ENCODE measurements at regions not wholly inside any gene's neighbourhood (a gene's known extent, or its start where the extent isn't known, plus 50 kb on each side); places are given as distances from the start of the nearest gene placed in this dataset.

DNA sequence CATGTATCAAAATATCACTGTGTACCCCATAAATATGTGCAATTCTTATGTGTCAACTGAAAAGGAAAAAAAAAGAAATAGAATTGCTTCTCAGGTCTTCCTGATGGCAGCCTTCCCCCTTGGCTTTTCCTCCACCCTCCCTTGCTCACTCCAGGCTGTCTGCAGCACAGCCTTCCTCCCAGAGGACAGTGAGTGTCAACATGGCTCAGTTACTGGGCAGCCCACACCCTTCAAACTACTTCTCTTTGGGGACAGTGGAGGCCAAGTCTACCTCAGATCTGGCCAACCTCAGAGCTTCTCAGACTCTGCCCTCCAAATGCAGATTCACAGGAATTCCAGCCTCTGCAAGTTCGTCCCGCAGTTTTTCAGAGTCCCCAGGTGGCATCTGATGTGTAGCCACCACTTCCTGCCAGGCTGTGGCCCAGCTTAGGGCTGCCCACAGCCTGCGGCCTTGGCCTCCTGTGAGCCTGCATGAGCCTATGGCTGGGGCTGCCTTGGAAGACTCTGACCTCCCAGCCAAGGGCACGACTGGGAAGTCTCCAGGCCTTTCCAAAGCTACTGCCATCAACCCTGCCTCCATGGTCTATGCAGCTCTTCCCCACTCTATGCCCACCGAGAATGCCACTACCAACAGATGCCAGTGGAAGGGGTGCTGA is 148.0 kb upstream of the PWP1 start:
- Mint-ChIP-seq H3K27ac (peak overlapping the region; percentile 15), H3K9me3 (peaks cover 8 to 21% of the 10 kb centered on the region in 2 donors), H3K36me3 (no peaks in the 10 kb centered on the region), H3K4me1 (peaks cover 3 to 15% of the 10 kb centered on the region in 2 donors), H3K4me3 (no peak overlapping the region), H3K27me3 (no peaks in the 10 kb centered on the region)
- no peak for DNase-seq
- ATAC-seq (replicated peaks): no peak

- H3K4me1 Mint-ChIP-seq: peaks cover 2 to 5% of the 10 kb centered on the region in 2 donors
- H3K9me3 Mint-ChIP-seq: peaks cover 4 to 14% of the 10 kb centered on the region in 2 donors
- H3K4me3 Mint-ChIP-seq: no peak overlapping the region
- H3K27ac Mint-ChIP-seq: no peak overlapping the region
- DNase-seq: no peak
- H3K27me3 Mint-ChIP-seq: no peaks in the 10 kb centered on the region
- no peak for ATAC-seq (replicated peaks)
- H3K36me3 Mint-ChIP-seq: no peaks in the 10 kb centered on the region
Measured at GRCh38 chr12:107539196-107539939, 146.2 kb upstream of the PWP1 start.

DNA sequence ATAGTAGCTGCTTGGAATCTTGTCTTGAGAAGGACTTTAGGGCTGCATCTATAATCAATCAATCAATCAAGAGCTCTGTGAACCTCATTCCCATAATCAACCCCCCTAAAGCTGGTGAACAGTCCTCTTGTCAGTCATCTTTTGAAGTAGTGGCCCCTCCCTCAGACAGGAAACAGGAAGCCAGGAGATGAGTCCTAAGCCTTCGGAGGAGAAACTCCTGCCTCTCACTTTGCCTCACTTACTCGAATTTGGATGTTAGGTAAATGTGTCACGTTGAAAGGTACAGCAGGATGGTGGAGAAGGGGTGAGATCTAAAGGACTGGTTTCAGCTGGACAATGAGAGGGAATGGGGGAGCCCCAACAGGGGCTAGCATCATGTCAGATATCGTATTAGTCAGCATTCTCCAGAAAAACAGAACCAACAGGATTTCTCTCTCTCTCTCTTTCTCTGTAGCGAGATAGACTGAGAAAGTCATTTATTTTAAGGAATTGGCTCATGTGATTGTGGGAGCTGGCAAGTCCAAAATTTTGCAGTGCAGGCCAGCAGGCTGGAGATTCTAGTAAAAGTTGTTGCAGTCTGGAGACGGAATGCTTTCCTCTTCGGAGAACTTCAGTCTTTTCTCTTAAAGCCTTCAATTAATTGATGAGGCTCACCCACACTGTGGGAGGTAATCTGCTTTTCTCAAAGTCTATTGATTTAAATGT is 144.4 kb upstream of the PWP1 start:
- Mint-ChIP-seq H3K27me3 (no peaks in the 10 kb centered on the region), H3K36me3 (no peaks in the 10 kb centered on the region), H3K27ac (no peak overlapping the region), H3K9me3 (peaks cover 1 to 10% of the 10 kb centered on the region in 2 donors), H3K4me3 (no peak overlapping the region), H3K4me1 (peaks cover 2 to 5% of the 10 kb centered on the region in 2 donors)
- DNase-seq: no peak
- no peak for ATAC-seq (replicated peaks)

GRCh38 chr12:107543416-107543815 is 142.2 kb upstream of the PWP1 start:
- Mint-ChIP-seq H3K27ac (no peak overlapping the region), H3K4me3 (no peak overlapping the region), H3K27me3 (no peaks in the 10 kb centered on the region), H3K4me1 (peaks cover 6 to 8% of the 10 kb centered on the region in 2 donors), H3K36me3 (peaks cover 0 to 3% of the 10 kb centered on the region in 2 donors), H3K9me3 (peaks cover 3 to 22% of the 10 kb centered on the region in 2 donors)
- DNase-seq (no peak), ATAC-seq (replicated peaks) (no peak)

- Mint-ChIP-seq H3K36me3 (peaks cover 0 to 3% of the 10 kb centered on the region in 2 donors), H3K9me3 (peaks cover 3 to 22% of the 10 kb centered on the region in 2 donors), H3K4me3 (no peak overlapping the region), H3K27me3 (no peaks in the 10 kb centered on the region), H3K4me1 (peaks cover 6 to 8% of the 10 kb centered on the region in 2 donors), H3K27ac (no peak overlapping the region)
- DNase-seq (no peak), ATAC-seq (replicated peaks) (no peak)
Measured at GRCh38 chr12:107543841-107544240, 141.8 kb upstream of the PWP1 start.

GRCh38 chr12:107544937-107545336 is 140.7 kb upstream of the PWP1 start:
- DNase-seq: no peak
- Mint-ChIP-seq H3K27ac (no peak overlapping the region), H3K36me3 (peaks cover 0 to 8% of the 10 kb centered on the region in 2 donors), H3K4me1 (peaks cover 6 to 8% of the 10 kb centered on the region in 2 donors), H3K9me3 (peaks cover 8 to 16% of the 10 kb centered on the region in 2 donors), H3K27me3 (no peaks in the 10 kb centered on the region), H3K4me3 (no peak overlapping the region)
- ATAC-seq (replicated peaks): no peak

GRCh38 chr12:107545737-107546353 is 139.8 kb upstream of the PWP1 start:
- no peak overlapping the region for H3K4me3 Mint-ChIP-seq
- H3K36me3 Mint-ChIP-seq: peaks cover 0 to 8% of the 10 kb centered on the region in 2 donors
- ATAC-seq (replicated peaks) (no peak), DNase-seq (no peak)
- H3K9me3 Mint-ChIP-seq: peaks cover 7 to 12% of the 10 kb centered on the region in 2 donors
- H3K4me1 Mint-ChIP-seq: peaks cover 6 to 8% of the 10 kb centered on the region in 2 donors
- no peaks in the 10 kb centered on the region for H3K27me3 Mint-ChIP-seq
- no peak overlapping the region for H3K27ac Mint-ChIP-seq

DNA sequence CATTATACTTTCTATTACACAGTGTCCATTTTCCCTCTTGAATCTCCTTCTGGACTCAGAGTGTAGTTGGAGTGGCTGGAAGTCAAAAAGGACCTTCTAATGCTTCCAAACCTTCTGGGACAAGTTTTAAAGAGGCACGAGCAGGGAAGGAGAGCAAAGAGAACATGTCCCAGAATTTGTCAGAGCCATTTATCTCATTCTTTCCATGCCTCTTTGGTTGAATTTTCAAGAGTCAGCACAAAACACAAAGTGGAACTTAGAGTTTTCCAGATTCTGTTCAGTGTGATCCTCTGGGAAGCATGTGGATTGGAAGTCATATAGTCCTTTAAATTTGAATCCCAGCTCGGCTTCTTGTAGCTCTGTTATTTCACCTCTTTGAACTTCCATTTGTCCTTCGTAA is 138.2 kb upstream of the PWP1 start:
- peaks cover 0 to 8% of the 10 kb centered on the region in 2 donors for H3K36me3 Mint-ChIP-seq
- H3K27me3 Mint-ChIP-seq: no peaks in the 10 kb centered on the region

GRCh38 chr12:107549651-107550480 is 135.7 kb upstream of the PWP1 start:
- Mint-ChIP-seq H3K36me3 (peaks cover 0 to 8% of the 10 kb centered on the region in 2 donors), H3K9me3 (peaks cover 7 to 12% of the 10 kb centered on the region in 2 donors), H3K4me1 (peaks cover 6 to 8% of the 10 kb centered on the region in 2 donors), H3K4me3 (no peak overlapping the region), H3K27ac (no peak overlapping the region), H3K27me3 (no peaks in the 10 kb centered on the region)
- DNase-seq: no peak
- ATAC-seq (replicated peaks): no peak

More for the DNA sequence above, 138.2 kb upstream of the PWP1 start:
- peaks cover 6 to 8% of the 10 kb centered on the region in 2 donors for H3K4me1 Mint-ChIP-seq
- H3K4me3 Mint-ChIP-seq: no peak overlapping the region
- no peak overlapping the region for H3K27ac Mint-ChIP-seq
- peaks cover 7 to 12% of the 10 kb centered on the region in 2 donors for H3K9me3 Mint-ChIP-seq
- no peak for DNase-seq
- no peak for ATAC-seq (replicated peaks)

GRCh38 chr12:107551434-107551833 is 134.2 kb upstream of the PWP1 start:
- Mint-ChIP-seq H3K27ac (no peak overlapping the region), H3K4me3 (no peak overlapping the region), H3K4me1 (peaks cover 4 to 8% of the 10 kb centered on the region in 2 donors), H3K36me3 (peaks cover 0 to 8% of the 10 kb centered on the region in 2 donors), H3K9me3 (peaks cover 7 to 12% of the 10 kb centered on the region in 2 donors), H3K27me3 (no peaks in the 10 kb centered on the region)
- DNase-seq (no peak), ATAC-seq (replicated peaks) (no peak)

GRCh38 chr12:107552263-107552662 is 133.3 kb upstream of the PWP1 start:
- Mint-ChIP-seq H3K27me3 (no peaks in the 10 kb centered on the region), H3K4me3 (no peak overlapping the region), H3K9me3 (peaks cover 5 to 7% of the 10 kb centered on the region in 2 donors)

DNA sequence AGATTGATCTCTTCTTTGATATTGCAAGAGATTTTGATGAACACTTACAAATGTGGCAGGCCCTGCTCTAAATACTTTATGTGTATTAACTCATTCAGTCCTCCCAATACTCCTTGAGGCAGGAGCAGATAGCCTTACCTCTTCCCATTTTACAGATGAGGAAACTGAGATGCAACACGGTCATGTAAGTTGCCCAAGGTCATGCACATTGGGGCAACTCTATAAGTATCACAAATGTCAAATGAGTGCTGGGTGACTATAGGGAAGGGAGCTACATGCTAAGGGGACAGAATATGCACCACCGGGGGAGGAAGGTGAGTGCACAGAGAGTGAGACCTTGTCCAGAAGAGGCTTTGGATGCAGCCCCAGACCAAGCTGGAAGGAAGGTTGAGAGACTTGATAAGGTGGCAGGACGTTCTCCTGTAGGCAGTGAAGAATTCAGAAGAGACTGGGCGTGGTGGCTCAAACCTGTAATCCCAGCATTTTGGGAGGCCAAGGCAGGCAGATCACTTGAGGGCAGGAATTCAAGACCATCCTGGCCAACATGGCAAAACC is 132.3 kb upstream of the PWP1 start:
- H3K4me3 Mint-ChIP-seq: no peak overlapping the region
- H3K9me3 Mint-ChIP-seq: peaks cover under 1 to 5% of the 10 kb centered on the region in 2 donors
- no peaks in the 10 kb centered on the region for H3K27me3 Mint-ChIP-seq
- peaks cover 0 to 4% of the 10 kb centered on the region in 2 donors for H3K36me3 Mint-ChIP-seq
- DNase-seq (no peak), ATAC-seq (replicated peaks) (no peak)
- H3K4me1 Mint-ChIP-seq: no peaks in the 10 kb centered on the region
- H3K27ac Mint-ChIP-seq: no peak overlapping the region

More at GRCh38 chr12:107552263-107552662, 133.3 kb upstream of the PWP1 start:
- Mint-ChIP-seq H3K36me3 (peaks cover 0 to 6% of the 10 kb centered on the region in 2 donors), H3K27ac (no peak overlapping the region), H3K4me1 (peaks cover under 1 to 2% of the 10 kb centered on the region in 2 donors)
- ATAC-seq (replicated peaks) (no peak), DNase-seq (no peak)

- Mint-ChIP-seq H3K9me3 (no peaks in the 10 kb centered on the region), H3K27me3 (no peaks in the 10 kb centered on the region), H3K27ac (peak overlapping the region; percentile 5), H3K4me1 (no peaks in the 10 kb centered on the region), H3K36me3 (no peaks in the 10 kb centered on the region), H3K4me3 (no peak overlapping the region)
- no peak for ATAC-seq (replicated peaks)
- DNase-seq: no peak
Measured at GRCh38 chr12:107554941-107555340, 130.7 kb upstream of the PWP1 start.

Data from stimulated activated naive B cell treated with anti-CD40 and anti-IgM and Interleukin-4, amounts not matched to agents 10 μg/mL and 1 μg/mL and 100 μg/mL, for 72 hours (primary cell).